ENCODE measurements at regions not wholly inside any gene's neighbourhood (a gene's known extent, or its start where the extent isn't known, plus 50 kb on each side); places are given as distances from the start of the nearest gene placed in this dataset.

DNA sequence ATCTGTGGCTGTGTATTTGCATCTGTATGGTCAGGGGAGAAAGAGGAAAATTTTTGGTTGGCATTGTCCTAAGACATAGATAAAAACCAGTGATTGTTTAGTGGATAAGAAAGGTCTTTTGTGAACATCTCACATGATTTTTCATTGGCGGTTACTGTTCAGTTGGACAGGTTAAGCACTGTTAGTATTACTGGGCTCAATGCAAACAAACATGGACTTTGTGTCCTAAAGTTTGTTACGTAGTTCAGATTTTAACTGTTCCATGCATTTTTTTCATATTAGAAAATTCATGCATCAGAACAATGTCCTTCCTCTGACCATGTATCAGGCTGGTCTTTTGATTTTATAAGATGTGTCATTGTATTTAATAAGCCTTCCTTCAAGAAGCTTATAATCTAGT lies 368.0 kb downstream of the MEIS1 start:
- no peak for TF ChIP-seq EZH2 (IDR thresholded peaks at IDR 0.05; ENCODE audit: low read depth)
- TF ChIP-seq CTCF (conservative IDR thresholded peaks at IDR 0.05): no peak
